Naive thymus-derived CD8-positive, alpha-beta T cell (primary cell): ENCODE measurements at regions not wholly inside any gene's neighbourhood (a gene's known extent, or its start where the extent isn't known, plus 50 kb on each side); places are given as distances from the start of the nearest gene placed in this dataset.
"Not testable (repeated sequence)": the region's sequence is repeated elsewhere in the genome, so short reads cannot be mapped to it uniquely, and the experiment has no call there.

Experiments
- ATAC-seq, 2 donors: fragments of 150-1000 bp; cut with Tn5 transposase in 1 of 2; sonication (Bioruptor Pico), chemical (Tn5 transposase) in 1 of 2; 1 replicate in 1 of 2; 2 replicates in 1 of 2; pipeline ENCODE4 v1.10.0; 2021; ENCODE audit warnings: mild to moderate bottlenecking in 2 of 2, moderate library complexity in 2 of 2
- POLR2A ChIA-PET: fragments of 350-600 bp; sonication (Branson Sonifier 250); formaldehyde crosslinking; loops from one replicate; lab custom pipeline; 2021; ENCODE audit warnings: antibody characterized with exemption; lab: Charles Lee
- DNase-seq, 10 donors: peaks; one replicate each; pipeline versions ENCODE4 v3.0.0 to v3.0.0-alpha.2; 2020 to 2022
- H3K27ac Mint-ChIP-seq, 10 donors: one replicate each; pipeline ENCODE4 v1.8.0; 2020 to 2022; ENCODE audit warnings: mild to moderate bottlenecking in 10 of 10, mixed read lengths in 10 of 10, moderate library complexity in 4 of 10, inconsistent platforms in 1 of 10
- H3K27me3 Mint-ChIP-seq, 5 donors: one replicate each; pipeline ENCODE4 v1.8.0; 2021 to 2022; ENCODE audit warnings: mixed read lengths in 5 of 5
- H3K36me3 Mint-ChIP-seq, 3 donors: one replicate each; pipeline ENCODE4 v1.8.0; 2020 to 2022; ENCODE audit warnings: mixed read lengths in 3 of 3, mild to moderate bottlenecking in 2 of 3, inconsistent platforms in 1 of 3
- H3K4me1 Mint-ChIP-seq, 4 donors: one replicate each; pipeline ENCODE4 v1.8.0; 2021 to 2022; ENCODE audit warnings: mixed read lengths in 4 of 4
- H3K4me3 Mint-ChIP-seq, 10 donors: one replicate each; pipeline ENCODE4 v1.8.0; 2020 to 2022; ENCODE audit warnings: mild to moderate bottlenecking in 10 of 10, mixed read lengths in 10 of 10, moderate library complexity in 6 of 10, inconsistent platforms in 1 of 10
- H3K9me3 Mint-ChIP-seq, 9 donors: one replicate each; pipeline ENCODE4 v1.8.0; 2020 to 2022; ENCODE audit warnings: mixed read lengths in 9 of 9, mild to moderate bottlenecking in 3 of 9, inconsistent platforms in 1 of 9, moderate library complexity in 1 of 9

GRCh38 chr1:157360023-157360390 is 192.3 kb downstream of the FCRL5 start:
- no peak overlapping the region for H3K4me3 Mint-ChIP-seq
- no peaks in the 10 kb centered on the region for H3K9me3 Mint-ChIP-seq
- H3K27ac Mint-ChIP-seq = no peak overlapping the region
- ATAC-seq (no peak), DNase-seq (no peak)
- H3K4me1 Mint-ChIP-seq = no peaks in the 10 kb centered on the region
- H3K27me3 Mint-ChIP-seq = peaks cover 0 to 23% (median 6%) of the 10 kb centered on the region in 5 donors
- no peaks in the 10 kb centered on the region for H3K36me3 Mint-ChIP-seq
- POLR2A ChIA-PET = no interaction called here

- Mint-ChIP-seq H3K27ac (peak overlapping the region in 1 of 10 donors; percentile 54), H3K9me3 (no peaks in the 10 kb centered on the region), H3K4me1 (no peaks in the 10 kb centered on the region), H3K4me3 (no peak overlapping the region), H3K36me3 (no peaks in the 10 kb centered on the region), H3K27me3 (peaks cover 0 to 23% (median 8%) of the 10 kb centered on the region in 5 donors)
- DNase-seq = no peak
- no peak for ATAC-seq
- POLR2A ChIA-PET = no interaction called here
Observed at GRCh38 chr1:157359314-157360022, 192.8 kb downstream of the FCRL5 start.

- no peak overlapping the region for H3K4me3 Mint-ChIP-seq
- POLR2A ChIA-PET = no interaction called here
- H3K9me3 Mint-ChIP-seq = no peaks in the 10 kb centered on the region
- H3K27me3 Mint-ChIP-seq = peaks cover 3 to 25% (median 8%) of the 10 kb centered on the region in 5 donors
- no peak overlapping the region for H3K27ac Mint-ChIP-seq
- no peaks in the 10 kb centered on the region for H3K36me3 Mint-ChIP-seq
- ATAC-seq (no peak), DNase-seq (no peak)
- H3K4me1 Mint-ChIP-seq = no peaks in the 10 kb centered on the region
Observed at GRCh38 chr1:157357111-157357510, 195.2 kb downstream of the FCRL5 start.

GRCh38 chr1:157356601-157357000 is 195.7 kb downstream of the FCRL5 start:
- Mint-ChIP-seq H3K27ac (no peak overlapping the region), H3K36me3 (peaks cover 0 to 1% (median 0%) of the 10 kb centered on the region in 3 donors), H3K4me3 (no peak overlapping the region), H3K4me1 (no peaks in the 10 kb centered on the region), H3K27me3 (peaks cover 5 to 27% (median 8%) of the 10 kb centered on the region in 5 donors), H3K9me3 (no peaks in the 10 kb centered on the region)
- no peak for ATAC-seq
- POLR2A ChIA-PET = no interaction called here
- DNase-seq = no peak

GRCh38 chr1:157353546-157353945 is 198.8 kb downstream of the FCRL5 start:
- peaks cover 0 to 6% (median 5%) of the 10 kb centered on the region in 3 donors for H3K36me3 Mint-ChIP-seq
- POLR2A ChIA-PET = no interaction called here
- no peaks in the 10 kb centered on the region for H3K4me1 Mint-ChIP-seq
- no peak overlapping the region for H3K4me3 Mint-ChIP-seq
- H3K27ac Mint-ChIP-seq = no peak overlapping the region
- DNase-seq = no peak
- peaks cover 14 to 34% (median 20%) of the 10 kb centered on the region in 5 donors for H3K27me3 Mint-ChIP-seq
- ATAC-seq = no peak
- peaks cover 0 to 6% (median 0%) of the 10 kb centered on the region in 9 donors for H3K9me3 Mint-ChIP-seq

GRCh38 chr1:157352817-157353408 is 199.4 kb downstream of the FCRL5 start:
- POLR2A ChIA-PET = no interaction called here
- H3K27ac Mint-ChIP-seq = no peak overlapping the region
- no peak for ATAC-seq

GRCh38 chr1:157352216-157352615 is 200.1 kb downstream of the FCRL5 start:
- Mint-ChIP-seq H3K4me3 (no peak overlapping the region), H3K27me3 (peaks cover 17 to 43% (median 21%) of the 10 kb centered on the region in 5 donors), H3K9me3 (peaks cover 0 to 8% (median 0%) of the 10 kb centered on the region in 9 donors), H3K36me3 (peaks cover 0 to 8% (median 5%) of the 10 kb centered on the region in 3 donors), H3K27ac (no peak overlapping the region), H3K4me1 (no peaks in the 10 kb centered on the region)
- DNase-seq (no peak), ATAC-seq (no peak)
- POLR2A ChIA-PET = no interaction called here

More at GRCh38 chr1:157352817-157353408, 199.4 kb downstream of the FCRL5 start:
- H3K4me3 Mint-ChIP-seq = no peak overlapping the region
- peaks cover 0 to 8% (median 5%) of the 10 kb centered on the region in 3 donors for H3K36me3 Mint-ChIP-seq
- H3K9me3 Mint-ChIP-seq = peaks cover 0 to 8% (median 0%) of the 10 kb centered on the region in 9 donors
- DNase-seq = no peak
- H3K4me1 Mint-ChIP-seq = no peaks in the 10 kb centered on the region
- peaks cover 14 to 38% (median 21%) of the 10 kb centered on the region in 5 donors for H3K27me3 Mint-ChIP-seq

GRCh38 chr1:157351800-157352199 is 200.5 kb downstream of the FCRL5 start:
- H3K27ac Mint-ChIP-seq, DNase-seq, POLR2A ChIA-PET, H3K4me3 Mint-ChIP-seq, H3K4me1 Mint-ChIP-seq, ATAC-seq: not testable (repeated sequence)
- peaks cover 0 to 12% (median 1%) of the 10 kb centered on the region in 9 donors for H3K9me3 Mint-ChIP-seq
- peaks cover 0 to 11% (median 5%) of the 10 kb centered on the region in 3 donors for H3K36me3 Mint-ChIP-seq
- peaks cover 18 to 47% (median 24%) of the 10 kb centered on the region in 5 donors for H3K27me3 Mint-ChIP-seq

GRCh38 chr1:157348538-157349480 is 203.5 kb downstream of the FCRL5 start:
- H3K4me3 Mint-ChIP-seq = no peak overlapping the region
- peaks cover 0 to 27% (median 5%) of the 10 kb centered on the region in 3 donors for H3K36me3 Mint-ChIP-seq
- H3K4me1 Mint-ChIP-seq = no peaks in the 10 kb centered on the region
- DNase-seq = no peak
- H3K27ac Mint-ChIP-seq = no peak overlapping the region
- POLR2A ChIA-PET = no interaction called here
- ATAC-seq = no peak
- peaks cover 26 to 70% (median 44%) of the 10 kb centered on the region in 5 donors for H3K27me3 Mint-ChIP-seq
- H3K9me3 Mint-ChIP-seq = peaks cover 0 to 34% (median 11%) of the 10 kb centered on the region in 9 donors

- Mint-ChIP-seq H3K27me3 (peaks cover 27 to 70% (median 38%) of the 10 kb centered on the region in 5 donors), H3K9me3 (peaks cover 0 to 34% (median 11%) of the 10 kb centered on the region in 9 donors), H3K27ac (no peak overlapping the region), H3K4me3 (no peak overlapping the region), H3K4me1 (no peaks in the 10 kb centered on the region), H3K36me3 (peaks cover 0 to 27% (median 5%) of the 10 kb centered on the region in 3 donors)
- ATAC-seq = no peak
- DNase-seq = no peak
- POLR2A ChIA-PET = no interaction called here
Observed at GRCh38 chr1:157347506-157347905, 204.8 kb downstream of the FCRL5 start.

GRCh38 chr1:157337785-157338184 is 199.6 kb upstream of the ETV3 start:
- H3K4me1 Mint-ChIP-seq, H3K36me3 Mint-ChIP-seq, ATAC-seq, POLR2A ChIA-PET, H3K4me3 Mint-ChIP-seq, DNase-seq, H3K27ac Mint-ChIP-seq: not testable (repeated sequence)
- Mint-ChIP-seq H3K27me3 (peaks cover 7 to 23% (median 20%) of the 10 kb centered on the region in 5 donors), H3K9me3 (peaks cover 0 to 26% (median 3%) of the 10 kb centered on the region in 9 donors)

- H3K4me3 Mint-ChIP-seq = no peak overlapping the region
Observed at GRCh38 chr1:157335056-157335455, 196.9 kb upstream of the ETV3 start.

More at GRCh38 chr1:157335056-157335455, 196.9 kb upstream of the ETV3 start:
- DNase-seq = no peak
- POLR2A ChIA-PET = no interaction called here
- Mint-ChIP-seq H3K4me1 (no peaks in the 10 kb centered on the region), H3K9me3 (peaks cover 0 to 37% (median 3%) of the 10 kb centered on the region in 9 donors), H3K36me3 (peaks cover 0 to 7% (median 0%) of the 10 kb centered on the region in 3 donors), H3K27me3 (peaks cover 8 to 30% (median 20%) of the 10 kb centered on the region in 5 donors), H3K27ac (no peak overlapping the region)
- no peak for ATAC-seq
